H9 (cell line): ENCODE measurements at regions not wholly inside any gene's neighbourhood (a gene's known extent, or its start where the extent isn't known, plus 50 kb on each side); places are given as distances from the start of the nearest gene placed in this dataset.

ENCODE experiments used
- DNase-seq: peaks from one replicate; pipeline ENCODE4 v3.0.0-alpha.2; 2017
- H2AFZ ChIP-seq: one replicate; pipeline ENCODE4 v1.6.1; 2013; ENCODE audit warnings: mild to moderate bottlenecking, low read length, control low read depth, moderate library complexity
- H2AK5ac ChIP-seq: 2 replicates; pipeline ENCODE4 v1.6.1; 2013; ENCODE audit warnings: low read length, control low read depth, mixed read lengths; ENCODE audit not compliant: insufficient read length
- H2BK120ac ChIP-seq: one replicate; pipeline ENCODE4 v1.6.1; 2013; ENCODE audit warnings: low read depth, mild to moderate bottlenecking, low read length, control low read depth, inconsistent platforms; ENCODE audit not compliant: poor library complexity, severe bottlenecking
- H2BK12ac ChIP-seq: 2 replicates; pipeline ENCODE4 v1.6.1; 2013; ENCODE audit warnings: low read length, control low read depth, mixed read lengths, low read depth; ENCODE audit not compliant: insufficient read length
- H2BK15ac ChIP-seq: 2 replicates; pipeline ENCODE4 v1.6.1; 2013; ENCODE audit warnings: low read depth, low read length, control low read depth
- H2BK20ac ChIP-seq: one replicate; pipeline ENCODE4 v1.6.1; 2013; ENCODE audit warnings: low read depth, mild to moderate bottlenecking, low read length, control low read depth, inconsistent platforms; ENCODE audit not compliant: poor library complexity, severe bottlenecking
- H2BK5ac ChIP-seq: 2 replicates; pipeline ENCODE4 v1.6.1; 2013; ENCODE audit warnings: low read length, control low read depth, mixed read lengths; ENCODE audit not compliant: insufficient read length
- H3K14ac ChIP-seq: 2 replicates; pipeline ENCODE4 v1.6.1; 2013; ENCODE audit warnings: low read length, control low read depth; ENCODE audit not compliant: insufficient read depth
- H3K18ac ChIP-seq: 2 replicates; pipeline ENCODE4 v1.6.1; 2013; ENCODE audit warnings: low read depth, mild to moderate bottlenecking, mixed read lengths, low read length, control low read depth; ENCODE audit not compliant: insufficient read length
- H3K23ac ChIP-seq: 2 replicates; pipeline ENCODE4 v1.6.1; 2013; ENCODE audit warnings: low read length, control low read depth, mixed read lengths, low read depth; ENCODE audit not compliant: insufficient read length
- H3K23me2 ChIP-seq: 2 replicates; pipeline ENCODE4 v1.6.1; 2013; ENCODE audit warnings: low read depth, mild to moderate bottlenecking, mixed read lengths, low read length, control low read depth; ENCODE audit not compliant: insufficient read length, poor library complexity, severe bottlenecking
- H3K27ac ChIP-seq: 2 replicates; pipeline ENCODE4 v1.5.1; 2013; ENCODE audit warnings: low read length, control low read depth, mixed read lengths, low read depth; ENCODE audit not compliant: insufficient read length
- H3K27me3 ChIP-seq: 2 replicates; pipeline ENCODE4 v1.6.1; 2013; ENCODE audit warnings: low read length, control low read depth, inconsistent platforms; ENCODE audit not compliant: insufficient read depth
- H3K4ac ChIP-seq: 2 replicates; pipeline ENCODE4 v1.6.1; 2013; ENCODE audit warnings: low read depth, mild to moderate bottlenecking, control low read depth, inconsistent platforms, low read length, moderate library complexity
- H3K4me1 ChIP-seq: 2 replicates; pipeline ENCODE4 v1.6.1; 2013; ENCODE audit warnings: low read length, control low read depth, inconsistent platforms; ENCODE audit not compliant: insufficient read depth
- H3K4me2 ChIP-seq: 2 replicates; pipeline ENCODE4 v1.6.1; 2013; ENCODE audit warnings: low read length, control low read depth, mixed read lengths; ENCODE audit not compliant: insufficient read length, insufficient read depth
- H3K56ac ChIP-seq: 2 replicates; pipeline ENCODE4 v1.6.1; 2013; ENCODE audit warnings: low read depth, mild to moderate bottlenecking, mixed read lengths, low read length, control low read depth; ENCODE audit not compliant: insufficient read length
- H3K79me1 ChIP-seq: 2 replicates; pipeline ENCODE4 v1.6.1; 2013; ENCODE audit warnings: low read depth, mild to moderate bottlenecking, moderate library complexity, low read length, control low read depth, inconsistent platforms; ENCODE audit not compliant: insufficient read depth, poor library complexity, severe bottlenecking
- H3K79me2 ChIP-seq: 2 replicates; pipeline ENCODE4 v1.6.1; 2013; ENCODE audit warnings: low read length, control low read depth, inconsistent platforms; ENCODE audit not compliant: insufficient read depth
- H3K9ac ChIP-seq: 2 replicates; pipeline ENCODE4 v1.6.1; 2013; ENCODE audit warnings: low read length, control low read depth, mixed read lengths; ENCODE audit not compliant: insufficient read length; ENCODE audit errors: extremely low read depth
- H3K9me3 ChIP-seq: one replicate; pipeline ENCODE4 v1.6.1; 2013; ENCODE audit warnings: low read depth, low read length, inconsistent platforms; ENCODE audit not compliant: control insufficient read depth
- H3T11ph ChIP-seq: one replicate; pipeline ENCODE4 v1.6.1; 2013; ENCODE audit warnings: mild to moderate bottlenecking, low read length, control low read depth, inconsistent platforms
- H4K20me1 ChIP-seq: one replicate; pipeline ENCODE4 v1.6.1; 2013; ENCODE audit not compliant: control insufficient read depth, insufficient read length, insufficient read depth
- H4K5ac ChIP-seq: 2 replicates; pipeline ENCODE4 v1.6.1; 2013; ENCODE audit warnings: low read depth, mild to moderate bottlenecking, mixed read lengths, low read length, control low read depth; ENCODE audit not compliant: insufficient read length
- H4K8ac ChIP-seq: replicated peaks from 2 replicates; pipeline ENCODE4 v1.6.1; 2013; ENCODE audit warnings: low read length, control low read depth, mixed read lengths, low read depth; ENCODE audit not compliant: insufficient read length
- H4K91ac ChIP-seq: 2 replicates; pipeline ENCODE4 v1.6.1; 2013; ENCODE audit warnings: low read depth, mild to moderate bottlenecking, moderate library complexity, mixed read lengths, low read length, control low read depth; ENCODE audit not compliant: insufficient read length
- H3K27ac Mint-ChIP-seq, 3 experiments: 2 replicates in 2 of 3; 3 replicates in 1 of 3; pipeline ENCODE4 v1.8.0; 2020 to 2021; ENCODE audit warnings: mixed read lengths in 3 of 3, mild to moderate bottlenecking in 1 of 3, moderate library complexity in 1 of 3
- H3K27me3 Mint-ChIP-seq: 2 replicates; pipeline ENCODE4 v1.8.0; 2021; ENCODE audit warnings: low read depth, mild to moderate bottlenecking, moderate library complexity, mixed read lengths
- H3K36me3 Mint-ChIP-seq, 3 experiments: 2 replicates in 2 of 3; 3 replicates in 1 of 3; pipeline ENCODE4 v1.8.0; 2020 to 2021; ENCODE audit warnings: low read depth in 3 of 3, mixed read lengths in 3 of 3; ENCODE audit not compliant: insufficient read depth in 1 of 3
- H3K4me1 Mint-ChIP-seq, 2 experiments: 2 replicates each; pipeline ENCODE4 v1.8.0; 2020; ENCODE audit warnings: mixed read lengths in 2 of 2
- H3K4me3 Mint-ChIP-seq, 2 experiments: 2 replicates in 1 of 2; 3 replicates in 1 of 2; pipeline ENCODE4 v1.8.0; 2020 to 2021; ENCODE audit warnings: mild to moderate bottlenecking in 2 of 2, mixed read lengths in 2 of 2, moderate library complexity in 1 of 2
- H3K9me3 Mint-ChIP-seq, 2 experiments: 2 replicates in 1 of 2; 3 replicates in 1 of 2; pipeline ENCODE4 v1.8.0; 2020; ENCODE audit warnings: mild to moderate bottlenecking in 2 of 2, mixed read lengths in 2 of 2, moderate library complexity in 1 of 2
- WGBS: extraction: QIAGEN DNeasy Blood & Tissue Kit; methylation state at CpG from one replicate; pipeline ENCODE4 v1.1.7; 2013; ENCODE audit warnings: missing lambda C conversion rate, low lambda C conversion rate, mixed read lengths; ENCODE audit not compliant: insufficient read length; ENCODE audit errors: extremely low coverage; 5-methylcytosine and 5-hydroxymethylcytosine counted together
- TF ChIP-seq, protein P1 (sequence below): fragments of 200-600 bp; sonication (generic); conservative IDR thresholded peaks from 3 replicates; pipeline ENCODE4 v1.8.0; 2021; ENCODE audit warnings: antibody characterized with exemption, mild to moderate bottlenecking

DNA sequence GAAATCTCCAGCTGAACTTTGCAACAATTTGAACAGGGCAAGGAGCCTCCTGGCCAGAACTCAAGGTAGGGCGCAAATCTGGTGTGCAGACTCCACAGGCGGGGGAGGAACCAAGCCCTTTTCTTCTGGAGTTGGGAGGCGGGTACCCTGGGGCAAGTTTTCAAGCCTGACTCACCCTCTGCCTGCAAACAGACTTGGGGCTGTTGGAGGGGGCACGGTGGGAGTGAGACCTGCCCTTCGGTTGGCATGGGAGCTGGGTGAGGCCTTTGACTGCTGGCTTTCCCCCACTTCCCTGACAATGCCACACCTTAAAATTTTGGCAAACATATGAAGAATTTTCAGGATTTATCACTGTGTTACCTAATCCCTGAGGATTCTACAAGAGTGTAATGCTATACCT, 709.8 kb upstream of the DIAPH2 start:
- no peak overlapping the region for H2BK12ac ChIP-seq
- no peak overlapping the region for H2AFZ ChIP-seq
- H3K14ac ChIP-seq = no peak overlapping the region; the same call in 1 of the 2 replicates

More for the DNA sequence above, 709.8 kb upstream of the DIAPH2 start:
- H2BK15ac ChIP-seq = no peak overlapping the region
- Mint-ChIP-seq H3K4me1 (no peaks in the 10 kb centered on the region), H3K27me3 (no peaks in the 10 kb centered on the region), H3K4me3 (no peak overlapping the region), H3K27ac (no peak overlapping the region), H3K9me3 (peaks cover 3 to 4% of the 10 kb centered on the region in 2 experiments; a peak in 2 of 5 replicates), H3K36me3 (no peaks in the 10 kb centered on the region)
- no peak overlapping the region for H4K8ac ChIP-seq
- H3K23me2 ChIP-seq = no peaks in the 10 kb centered on the region
- no peak overlapping the region for H2BK120ac ChIP-seq
- no peak overlapping the region for H3K9ac ChIP-seq
- no peak overlapping the region for H3K4me2 ChIP-seq
- no peak overlapping the region for H4K91ac ChIP-seq
- H3K79me1 ChIP-seq = no peaks in the 10 kb centered on the region
- H3K23ac ChIP-seq = no peak overlapping the region
- H2BK20ac ChIP-seq = no peak overlapping the region
- no peaks in the 10 kb centered on the region for H4K20me1 ChIP-seq
- DNase-seq = no peak
- no peaks in the 10 kb centered on the region for H3K79me2 ChIP-seq
- no peak overlapping the region for H4K5ac ChIP-seq
- TF ChIP-seq, protein P1, sequence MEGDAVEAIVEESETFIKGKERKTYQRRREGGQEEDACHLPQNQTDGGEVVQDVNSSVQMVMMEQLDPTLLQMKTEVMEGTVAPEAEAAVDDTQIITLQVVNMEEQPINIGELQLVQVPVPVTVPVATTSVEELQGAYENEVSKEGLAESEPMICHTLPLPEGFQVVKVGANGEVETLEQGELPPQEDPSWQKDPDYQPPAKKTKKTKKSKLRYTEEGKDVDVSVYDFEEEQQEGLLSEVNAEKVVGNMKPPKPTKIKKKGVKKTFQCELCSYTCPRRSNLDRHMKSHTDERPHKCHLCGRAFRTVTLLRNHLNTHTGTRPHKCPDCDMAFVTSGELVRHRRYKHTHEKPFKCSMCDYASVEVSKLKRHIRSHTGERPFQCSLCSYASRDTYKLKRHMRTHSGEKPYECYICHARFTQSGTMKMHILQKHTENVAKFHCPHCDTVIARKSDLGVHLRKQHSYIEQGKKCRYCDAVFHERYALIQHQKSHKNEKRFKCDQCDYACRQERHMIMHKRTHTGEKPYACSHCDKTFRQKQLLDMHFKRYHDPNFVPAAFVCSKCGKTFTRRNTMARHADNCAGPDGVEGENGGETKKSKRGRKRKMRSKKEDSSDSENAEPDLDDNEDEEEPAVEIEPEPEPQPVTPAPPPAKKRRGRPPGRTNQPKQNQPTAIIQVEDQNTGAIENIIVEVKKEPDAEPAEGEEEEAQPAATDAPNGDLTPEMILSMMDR = no peak
- H3K4me1 ChIP-seq = no peaks in the 10 kb centered on the region
- no peak overlapping the region for H3K56ac ChIP-seq
- H3K27ac ChIP-seq = no peak overlapping the region
- no peak overlapping the region for H3T11ph ChIP-seq
- H3K9me3 ChIP-seq = no peaks in the 10 kb centered on the region
- no peak overlapping the region for H2BK5ac ChIP-seq
- H3K4ac ChIP-seq = no peak overlapping the region
- no peak overlapping the region for H3K18ac ChIP-seq
- H3K27me3 ChIP-seq = no peaks in the 10 kb centered on the region
- no peak overlapping the region for H2AK5ac ChIP-seq
- no CpG with 5 or more reads among the region's 5 CpGs for WGBS
